ENCODE measurements at regions not wholly inside any gene's neighbourhood (a gene's known extent, or its start where the extent isn't known, plus 50 kb on each side); places are given as distances from the start of the nearest gene placed in this dataset.

DNA sequence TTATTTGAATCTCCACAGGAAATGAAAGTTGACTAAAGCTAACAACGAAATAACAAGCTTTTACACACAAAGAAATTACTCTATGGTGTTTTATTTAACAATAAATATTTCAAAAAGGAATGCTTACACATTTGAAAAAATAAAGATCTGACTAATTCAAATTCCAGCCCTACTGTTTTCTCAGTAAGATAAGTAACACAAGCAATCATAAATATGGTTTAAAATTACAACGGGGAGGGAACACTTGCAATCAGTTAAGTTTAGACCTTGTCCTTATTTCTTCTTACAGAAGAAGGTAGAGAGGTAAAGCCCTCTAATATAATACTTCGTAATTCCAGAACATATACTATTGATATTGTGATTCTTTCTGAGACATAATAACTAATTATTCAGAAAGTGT, 158.5 kb downstream of the DHX15 start:
- in situ Hi-C loops (cut with MboI; ENCODE audit: low pct_unique_long_range_greater_than_20kb, low sequenced_read_pairs, unreplicated experiment) = no loop called here
- TF ChIP-seq, protein P1, sequence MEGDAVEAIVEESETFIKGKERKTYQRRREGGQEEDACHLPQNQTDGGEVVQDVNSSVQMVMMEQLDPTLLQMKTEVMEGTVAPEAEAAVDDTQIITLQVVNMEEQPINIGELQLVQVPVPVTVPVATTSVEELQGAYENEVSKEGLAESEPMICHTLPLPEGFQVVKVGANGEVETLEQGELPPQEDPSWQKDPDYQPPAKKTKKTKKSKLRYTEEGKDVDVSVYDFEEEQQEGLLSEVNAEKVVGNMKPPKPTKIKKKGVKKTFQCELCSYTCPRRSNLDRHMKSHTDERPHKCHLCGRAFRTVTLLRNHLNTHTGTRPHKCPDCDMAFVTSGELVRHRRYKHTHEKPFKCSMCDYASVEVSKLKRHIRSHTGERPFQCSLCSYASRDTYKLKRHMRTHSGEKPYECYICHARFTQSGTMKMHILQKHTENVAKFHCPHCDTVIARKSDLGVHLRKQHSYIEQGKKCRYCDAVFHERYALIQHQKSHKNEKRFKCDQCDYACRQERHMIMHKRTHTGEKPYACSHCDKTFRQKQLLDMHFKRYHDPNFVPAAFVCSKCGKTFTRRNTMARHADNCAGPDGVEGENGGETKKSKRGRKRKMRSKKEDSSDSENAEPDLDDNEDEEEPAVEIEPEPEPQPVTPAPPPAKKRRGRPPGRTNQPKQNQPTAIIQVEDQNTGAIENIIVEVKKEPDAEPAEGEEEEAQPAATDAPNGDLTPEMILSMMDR (IDR thresholded peaks at IDR 0.05; ENCODE audit: extremely low read depth, insufficient read depth, missing control alignments) = no peak

DNA sequence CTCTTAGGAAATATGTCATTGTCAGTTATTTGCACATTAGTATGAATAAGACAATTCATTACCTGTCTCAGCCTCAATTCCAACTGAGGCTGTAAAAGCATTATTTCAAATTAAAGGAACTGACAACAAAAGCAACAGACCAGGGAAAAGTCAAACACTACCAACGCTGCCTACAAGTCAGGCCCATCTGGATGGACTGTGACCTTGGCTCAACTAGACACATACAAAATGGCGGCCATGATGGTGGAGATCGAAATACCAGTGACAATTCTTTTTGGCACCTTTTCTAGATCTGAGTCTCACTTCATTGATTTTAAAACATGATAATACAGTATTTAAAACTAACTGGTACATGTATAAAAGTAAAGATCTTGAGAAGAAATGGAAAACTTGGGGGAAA, 160.7 kb downstream of the DHX15 start:
- no peak for DNase-seq (ENCODE audit: low spot score)
- in situ Hi-C loops (cut with MboI; ENCODE audit: low pct_unique_long_range_greater_than_20kb, low sequenced_read_pairs, unreplicated experiment) = loop anchor here (25.0 kb wide), 1 partner anchor 1286 kb away; no protein-coding TSS in a partner anchor
- TF ChIP-seq, protein P1 (IDR thresholded peaks at IDR 0.05; ENCODE audit: extremely low read depth, insufficient read depth, missing control alignments) = no peak

More for the DNA sequence above, 158.5 kb downstream of the DHX15 start:
- DNase-seq (ENCODE audit: low spot score) = no peak

DNA sequence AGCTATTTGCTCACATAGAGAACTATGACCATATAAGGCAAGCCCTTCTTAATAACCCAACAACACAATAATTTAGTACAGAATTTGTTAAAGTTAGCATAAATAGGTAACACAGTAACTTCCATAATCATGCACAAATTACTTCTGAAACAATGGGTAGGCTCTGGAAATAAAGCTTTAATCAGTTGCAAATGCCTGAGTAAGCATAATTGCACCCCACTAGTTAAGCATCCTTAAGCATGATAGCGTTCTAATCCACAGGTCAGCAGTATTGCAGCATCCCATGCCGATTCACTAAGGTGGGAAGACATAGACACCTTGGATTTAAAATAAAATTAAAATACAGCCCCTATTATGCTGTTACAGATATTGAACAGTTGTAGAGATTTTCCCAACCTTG, 161.7 kb downstream of the DHX15 start:
- in situ Hi-C loops (cut with MboI; ENCODE audit: low pct_unique_long_range_greater_than_20kb, low sequenced_read_pairs, unreplicated experiment) = loop anchor here (25.0 kb wide), 1 partner anchor 1285 kb away; no protein-coding TSS in a partner anchor
- TF ChIP-seq, protein P1 (IDR thresholded peaks at IDR 0.05; ENCODE audit: extremely low read depth, insufficient read depth, missing control alignments) = no peak
- no peak for DNase-seq (ENCODE audit: low spot score)

DNA sequence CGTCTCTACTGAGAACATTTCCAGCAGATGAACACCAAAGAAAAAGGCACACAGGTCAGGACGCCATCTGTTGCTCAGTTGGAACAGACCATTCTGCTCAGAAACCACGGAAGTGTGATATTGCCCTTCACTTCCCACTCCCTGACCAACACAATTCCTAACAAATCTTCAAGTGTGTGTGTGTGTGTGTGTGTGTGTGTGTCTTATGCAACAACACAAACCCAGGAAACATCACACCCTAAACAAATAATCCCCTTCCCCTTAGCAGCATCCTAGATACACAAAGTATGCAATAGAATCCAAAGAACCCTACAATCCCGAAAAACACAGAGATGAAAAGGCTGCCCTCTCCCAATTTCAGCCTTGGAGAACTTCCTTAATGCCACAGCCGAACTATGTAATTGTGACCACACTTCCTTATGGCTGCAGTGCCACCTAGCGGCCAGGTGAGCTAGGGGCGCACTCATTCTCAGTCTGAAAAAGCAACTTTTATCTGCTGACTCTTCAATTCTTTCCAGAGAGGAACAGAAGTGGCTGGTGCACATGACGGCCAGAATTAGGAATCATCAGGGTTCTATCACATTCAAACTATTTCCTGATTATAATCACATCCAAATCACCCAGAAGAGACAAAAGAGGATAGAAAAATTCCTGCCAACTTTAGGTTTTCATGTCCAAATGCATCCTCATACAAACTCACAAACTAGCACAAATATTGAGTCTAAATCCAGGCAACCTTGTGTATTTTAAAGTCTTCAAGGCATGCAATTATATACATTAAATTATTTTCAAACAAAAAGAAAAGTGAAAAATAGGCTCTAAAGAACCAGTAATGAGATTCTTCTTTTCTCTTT, 164.9 kb downstream of the DHX15 start:
- peak; percentile 74 for DNase-seq (ENCODE audit: low spot score)
- TF ChIP-seq, protein P1 (IDR thresholded peaks at IDR 0.05; ENCODE audit: extremely low read depth, insufficient read depth, missing control alignments) = peak; percentile 97
- in situ Hi-C loops (cut with MboI; ENCODE audit: low pct_unique_long_range_greater_than_20kb, low sequenced_read_pairs, unreplicated experiment) = loop anchor here (25.0 kb wide), 1 partner anchor 1282 kb away; no protein-coding TSS in a partner anchor

DNA sequence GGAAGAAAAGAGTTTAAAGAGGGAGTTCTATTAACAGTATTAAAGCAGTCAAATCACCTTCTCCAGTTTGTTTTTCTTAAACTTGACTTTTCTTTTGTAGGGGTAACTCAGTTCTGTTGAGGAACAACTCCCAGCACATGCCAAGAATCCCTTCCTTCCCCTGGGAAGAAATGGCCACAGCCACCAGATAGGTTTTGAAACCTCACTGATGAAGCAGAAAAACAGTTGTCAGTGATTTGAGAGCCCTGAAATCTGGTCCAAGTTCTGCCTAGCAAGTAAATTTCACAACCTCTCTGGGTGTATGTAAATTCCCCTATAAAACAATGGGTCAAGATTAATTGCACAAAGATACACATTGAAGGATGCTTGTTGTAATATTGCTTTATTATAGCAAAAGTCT, 167.1 kb downstream of the DHX15 start:
- no peak for DNase-seq (ENCODE audit: low spot score)
- in situ Hi-C loops (cut with MboI; ENCODE audit: low pct_unique_long_range_greater_than_20kb, low sequenced_read_pairs, unreplicated experiment) = loop anchor here (25.0 kb wide), 1 partner anchor 1280 kb away; no protein-coding TSS in a partner anchor
- TF ChIP-seq, protein P1 (IDR thresholded peaks at IDR 0.05; ENCODE audit: extremely low read depth, insufficient read depth, missing control alignments) = no peak

DNA sequence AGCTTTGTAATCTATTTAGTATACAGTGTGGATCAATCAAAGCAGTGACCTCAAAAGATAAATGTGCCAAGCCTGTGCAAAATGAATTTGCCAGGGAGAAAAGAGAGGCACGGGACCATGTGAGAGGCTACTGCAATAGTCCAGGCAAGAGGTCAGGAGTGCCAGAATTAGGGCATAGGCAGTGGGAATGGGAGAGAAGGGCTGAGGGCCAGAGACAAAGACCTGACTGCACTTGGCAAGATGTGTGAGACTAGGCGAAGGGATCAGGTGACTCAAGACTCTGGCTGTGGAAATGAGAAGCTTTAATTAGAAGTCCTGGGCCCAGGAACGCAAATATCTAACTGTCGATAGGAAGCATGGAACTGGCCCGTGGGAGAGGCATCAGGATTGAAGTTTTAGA, 168.1 kb downstream of the DHX15 start:
- TF ChIP-seq, protein P1 (IDR thresholded peaks at IDR 0.05; ENCODE audit: extremely low read depth, insufficient read depth, missing control alignments) = no peak
- in situ Hi-C loops (cut with MboI; ENCODE audit: low pct_unique_long_range_greater_than_20kb, low sequenced_read_pairs, unreplicated experiment) = loop anchor here (25.0 kb wide), 1 partner anchor 1279 kb away; no protein-coding TSS in a partner anchor
- no peak for DNase-seq (ENCODE audit: low spot score)
